PC-3 (cell line): ENCODE measurements at regions not wholly inside any gene's neighbourhood (a gene's known extent, or its start where the extent isn't known, plus 50 kb on each side); places are given as distances from the start of the nearest gene placed in this dataset.

Experiments used
- ATAC-seq: fragments of 200-7000 bp; cut with Tn5 transposase; 2 replicates; pipeline ENCODE4 v1.9.1; 2020; ENCODE audit warnings: mild to moderate bottlenecking, moderate library complexity
- BruUV-seq: library from RNA; stranded (reverse); fragments of 400-500 nt; replicated peaks from 2 replicates; lab custom pipeline; 2021; lab: Mats Ljungman, UMichigan
- CTCF ChIA-PET: fragments of 300-600 bp; sonication (Branson Sonifier 250); formaldehyde crosslinking; loops from one replicate; lab custom pipeline; 2022; ENCODE audit warnings: antibody characterized with exemption; lab: Charles Lee
- POLR2A ChIA-PET: fragments of 300-600 bp; sonication (Branson Sonifier 250); formaldehyde crosslinking; loops from one replicate; lab custom pipeline; 2022; ENCODE audit warnings: antibody characterized with exemption; ENCODE audit not compliant: unreplicated experiment; lab: Charles Lee
- DNase-seq: peaks from one replicate; pipeline ENCODE4 v3.0.0-alpha.2; 2015
- H2AFZ ChIP-seq: fragments of 300-600 bp; sonication (generic); 2 replicates; pipeline ENCODE4 v1.6.0; 2016; ENCODE audit warnings: antibody characterized with exemption, low read length
- H3F3A ChIP-seq: fragments of 300-600 bp; sonication (generic); one replicate; pipeline ENCODE4 v1.6.0; 2017; ENCODE audit warnings: antibody characterized with exemption, low read length, control low read depth, mild to moderate bottlenecking; ENCODE audit not compliant: unreplicated experiment
- H3K27ac ChIP-seq: fragments of 300-600 bp; sonication (generic); 2 replicates; pipeline ENCODE4 v1.5.1; 2016; ENCODE audit warnings: mild to moderate bottlenecking, low read length
- H3K27me3 ChIP-seq: fragments of 300-600 bp; sonication (generic); 2 replicates; pipeline ENCODE4 v1.6.1; 2016; ENCODE audit warnings: low read length, mixed read lengths
- H3K36me3 ChIP-seq: fragments of 300-600 bp; sonication (generic); 2 replicates; pipeline ENCODE4 v1.6.1; 2016; ENCODE audit warnings: low read depth, mixed run types, low read length, mixed read lengths
- H3K4me1 ChIP-seq: fragments of 300-600 bp; sonication (generic); 2 replicates; pipeline ENCODE4 v1.5.1; 2016; ENCODE audit warnings: low read length; ENCODE audit not compliant: insufficient read depth
- H3K4me2 ChIP-seq: fragments of 300-600 bp; sonication (generic); 2 replicates; pipeline ENCODE4 v1.6.0; 2016; ENCODE audit warnings: low read length
- H3K4me3 ChIP-seq: fragments of 300-600 bp; sonication (generic); 2 replicates; pipeline ENCODE4 v1.5.1; 2016; ENCODE audit warnings: mild to moderate bottlenecking, low read length, mixed read lengths
- H3K79me2 ChIP-seq: fragments of 300-600 bp; sonication (generic); 2 replicates; pipeline ENCODE4 v1.6.1; 2017; ENCODE audit warnings: low read length, mixed read lengths
- H3K9ac ChIP-seq: fragments of 300-600 bp; sonication (generic); 2 replicates; pipeline ENCODE4 v1.6.0; 2016; ENCODE audit warnings: mild to moderate bottlenecking, low read length
- H3K9me2 ChIP-seq: fragments of 300-600 bp; sonication (generic); replicated peaks from 2 replicates; pipeline ENCODE4 v1.6.1; 2016; ENCODE audit warnings: mixed run types, low read length, mixed read lengths
- H3K9me3 ChIP-seq: fragments of 300-600 bp; sonication (generic); 2 replicates; pipeline ENCODE4 v1.6.1; 2016; ENCODE audit warnings: low read length, mixed read lengths
- H4K20me1 ChIP-seq: fragments of 300-600 bp; sonication (generic); 2 replicates; pipeline ENCODE4 v1.6.1; 2016; ENCODE audit warnings: low read length, mixed read lengths
- CTCF ChIP-seq: fragments of 300-600 bp; sonication (generic); conservative IDR thresholded peaks from 2 replicates; pipeline ENCODE4 v1.5.1; 2017; ENCODE audit warnings: antibody characterized with exemption, low read depth, mild to moderate bottlenecking, low read length
- EZH2 ChIP-seq: fragments of 300-600 bp; sonication (generic); IDR thresholded peaks from one replicate; pipeline ENCODE4 v1.6.1; 2017; ENCODE audit warnings: antibody characterized with exemption, mild to moderate bottlenecking, low read length; ENCODE audit not compliant: unreplicated experiment
- EZH2phosphoT487 ChIP-seq: fragments of 300-600 bp; sonication (generic); IDR thresholded peaks from 2 replicates; pipeline ENCODE4 v1.6.1; 2018; ENCODE audit warnings: mild to moderate bottlenecking, antibody characterized with exemption, low read length, borderline replicate concordance
- intact Hi-C: fragments of 100-400 bp; cut with micrococcal nuclease; formaldehyde crosslinking; loops from 2 replicates; pipeline ENCODE4 v1.9.0; 2023

- Histone ChIP-seq H3K79me2 (no peaks in the 10 kb centered on the region), H3K4me1 (no peaks in the 10 kb centered on the region), H4K20me1 (no peaks in the 10 kb centered on the region), H3K9me2 (no peaks in the 10 kb centered on the region), H3K9me3 (no peaks in the 10 kb centered on the region), H3K4me3 (no peak overlapping the region), H3K36me3 (no peaks in the 10 kb centered on the region), H3K27me3 (no peaks in the 10 kb centered on the region), H3K9ac (no peak overlapping the region), H3K4me2 (no peak overlapping the region), H2AFZ (no peak overlapping the region), H3F3A (no peaks in the 10 kb centered on the region), H3K27ac (no peak overlapping the region)
- DNase-seq (no peak), ATAC-seq (no peak)
- no TSS peak for BruUV-seq
- TF ChIP-seq CTCF: no peak
- no peak for TF ChIP-seq EZH2
- TF ChIP-seq EZH2phosphoT487: no peak
- POLR2A ChIA-PET: no interaction called here
- intact Hi-C loops: no loop called here
- CTCF ChIA-PET: no interaction called here
Measured at GRCh38 chr6:40258531-40258930, 324.3 kb upstream of the MOCS1 start.

GRCh38 chr6:40256831-40257230, 322.6 kb upstream of the MOCS1 start:
- H3K4me3 ChIP-seq: no peak overlapping the region
- BruUV-seq: no TSS peak
- no peak overlapping the region for H2AFZ ChIP-seq
- intact Hi-C loops: no loop called here
- H3K79me2 ChIP-seq: no peaks in the 10 kb centered on the region
- no peaks in the 10 kb centered on the region for H3K9me2 ChIP-seq
- POLR2A ChIA-PET: no interaction called here
- no peaks in the 10 kb centered on the region for H3F3A ChIP-seq
- CTCF ChIA-PET: no interaction called here
- no peaks in the 10 kb centered on the region for H3K4me1 ChIP-seq
- H3K27ac ChIP-seq: no peak overlapping the region
- no peak for TF ChIP-seq EZH2phosphoT487
- TF ChIP-seq CTCF: no peak
- TF ChIP-seq EZH2: no peak
- H3K27me3 ChIP-seq: no peaks in the 10 kb centered on the region
- H3K36me3 ChIP-seq: no peaks in the 10 kb centered on the region
- no peaks in the 10 kb centered on the region for H4K20me1 ChIP-seq
- no peak overlapping the region for H3K4me2 ChIP-seq
- DNase-seq (no peak), ATAC-seq (no peak)
- H3K9ac ChIP-seq: no peak overlapping the region
- no peaks in the 10 kb centered on the region for H3K9me3 ChIP-seq

- Histone ChIP-seq H3F3A (no peaks in the 10 kb centered on the region), H3K4me3 (no peak overlapping the region), H3K4me2 (no peak overlapping the region), H4K20me1 (no peaks in the 10 kb centered on the region), H3K9me3 (no peaks in the 10 kb centered on the region), H2AFZ (no peak overlapping the region), H3K27me3 (no peaks in the 10 kb centered on the region), H3K9me2 (no peaks in the 10 kb centered on the region), H3K27ac (no peak overlapping the region), H3K9ac (no peak overlapping the region), H3K36me3 (no peaks in the 10 kb centered on the region), H3K4me1 (no peaks in the 10 kb centered on the region), H3K79me2 (no peaks in the 10 kb centered on the region)
- CTCF ChIA-PET: no interaction called here
- ATAC-seq (no peak), DNase-seq (no peak)
- TF ChIP-seq EZH2phosphoT487: no peak
- TF ChIP-seq EZH2: no peak
- TF ChIP-seq CTCF: no peak
- POLR2A ChIA-PET: no interaction called here
- BruUV-seq: no TSS peak
- intact Hi-C loops: no loop called here
Measured at GRCh38 chr6:40256224-40256623, 322.0 kb upstream of the MOCS1 start.
